GM12892 (cell line): ENCODE measurements at regions not wholly inside any gene's neighbourhood (a gene's known extent, or its start where the extent isn't known, plus 50 kb on each side); places are given as distances from the start of the nearest gene placed in this dataset.

Experiments
- DNase-seq: peaks from one replicate; pipeline ENCODE4 v3.0.0; 2011; ENCODE audit not compliant: insufficient read length
- FAIRE-seq: peaks from 2 replicates; lab custom pipeline; 2011; peaks lifted over from hg19 to GRCh38; lab: Jason Lieb, UNC
- POLR2A ChIP-seq: IDR thresholded peaks from 2 replicates; pipeline ENCODE4 v1.6.1; 2011; ENCODE audit warnings: low read depth, low read length, control low read depth
- POLR2AphosphoS5 ChIP-seq: IDR thresholded peaks from 2 replicates; pipeline ENCODE4 v1.6.1; 2011; ENCODE audit warnings: low read depth, low read length, control low read depth
- TAF1 ChIP-seq: IDR thresholded peaks from 2 replicates; pipeline ENCODE4 v1.6.1; 2011; ENCODE audit warnings: low read depth, mild to moderate bottlenecking, control low read depth, low read length, borderline replicate concordance

- FAIRE-seq (peak; percentile 86), DNase-seq (no peak)
- TF ChIP-seq POLR2AphosphoS5 (no peak), TAF1 (no peak)
These were observed 624.3 kb upstream of the FANCL start for GRCh38 chr2:58865436-58865835.

DNA sequence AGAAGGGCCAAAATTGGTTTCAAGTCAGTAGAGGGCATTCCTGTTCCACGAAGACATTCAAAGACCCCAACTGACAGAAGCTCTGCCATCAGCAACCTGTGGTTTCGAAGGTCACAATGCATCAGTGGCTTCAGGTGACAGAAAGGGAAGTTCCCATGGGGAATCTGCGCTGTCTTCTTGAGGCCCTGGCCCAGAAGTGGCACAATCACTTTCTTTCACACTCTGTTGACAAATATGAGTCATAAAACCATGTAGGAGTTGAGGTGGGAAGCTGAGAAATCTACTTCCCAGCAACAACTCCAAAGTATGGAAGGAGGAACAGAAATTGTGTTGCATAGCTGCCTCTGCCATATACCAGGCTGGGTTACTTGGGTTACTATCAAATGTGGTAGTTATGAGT lies 621.1 kb upstream of the FANCL start:
- FAIRE-seq (no peak), DNase-seq (no peak)
- TF ChIP-seq TAF1, result no peak
- no peak for TF ChIP-seq POLR2A
- TF ChIP-seq POLR2AphosphoS5, result no peak

GRCh38 chr2:58860586-58860985 lies 619.5 kb upstream of the FANCL start:
- FAIRE-seq (no peak), DNase-seq (no peak)

DNA sequence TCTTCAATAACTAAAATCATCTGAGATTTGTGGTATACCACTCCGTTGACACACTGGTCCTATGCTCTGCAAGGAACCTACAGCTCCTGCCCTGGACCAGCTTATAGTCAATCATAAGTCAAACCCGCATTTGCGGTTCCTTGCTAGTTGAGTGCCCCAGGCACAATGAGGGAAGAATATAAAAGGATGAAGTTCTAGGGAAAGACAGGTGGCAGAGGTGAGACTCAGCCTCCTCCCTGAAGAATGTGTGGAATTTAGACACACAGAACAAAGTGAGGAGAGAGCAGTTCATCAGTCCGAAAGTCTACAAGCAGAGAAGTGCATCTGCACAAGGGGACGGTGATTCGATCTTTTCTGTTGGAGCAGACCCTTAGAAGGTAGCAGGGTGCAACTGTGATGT lies 615.0 kb upstream of the FANCL start:
- TF ChIP-seq POLR2AphosphoS5, result no peak
- TF ChIP-seq POLR2A, result no peak
- TF ChIP-seq TAF1, result no peak
- DNase-seq (no peak), FAIRE-seq (no peak)

More at GRCh38 chr2:58860586-58860985, 619.5 kb upstream of the FANCL start:
- no peak for TF ChIP-seq POLR2AphosphoS5
- TF ChIP-seq POLR2A, result no peak
- no peak for TF ChIP-seq TAF1

DNA sequence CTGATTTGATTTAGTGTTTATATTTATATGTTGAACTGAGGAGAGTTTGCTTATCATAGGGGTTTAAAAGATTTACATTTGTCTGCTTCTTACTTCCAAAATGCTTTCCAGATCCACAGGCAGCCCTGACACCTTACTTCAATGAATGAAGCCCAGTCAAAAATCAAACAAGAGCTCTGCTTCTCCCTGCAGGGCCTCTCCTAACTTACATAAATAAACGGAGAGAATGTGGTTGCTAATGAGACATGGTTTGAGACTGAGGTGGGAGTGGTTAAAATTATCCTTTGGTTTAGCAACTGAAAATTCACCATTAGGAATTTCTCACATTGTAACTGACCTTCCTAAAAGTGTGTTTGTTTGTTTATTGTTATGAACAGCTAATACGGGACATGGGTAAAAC lies 612.3 kb upstream of the FANCL start:
- TF ChIP-seq POLR2A, result no peak
- TF ChIP-seq TAF1, result no peak
- TF ChIP-seq POLR2AphosphoS5, result no peak
- no peak for FAIRE-seq
- DNase-seq, result no peak

DNA sequence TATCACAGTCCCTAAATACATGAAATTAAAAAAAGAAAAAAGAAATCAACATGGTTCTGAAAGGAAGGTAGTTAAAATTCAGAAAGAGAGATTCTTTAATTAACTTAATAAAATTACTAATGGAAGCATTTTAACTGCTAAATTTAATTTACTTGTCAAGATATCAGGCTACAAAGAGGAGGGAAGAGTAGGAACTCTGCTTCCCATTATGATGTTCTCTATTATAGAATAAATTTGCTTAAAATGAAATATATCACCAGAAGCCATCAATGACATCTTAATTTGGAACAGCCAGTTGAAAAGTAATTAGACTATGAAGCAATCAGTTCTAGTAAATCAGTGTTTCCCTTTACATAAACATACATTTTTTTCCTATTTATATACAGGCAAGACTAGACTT lies 611.8 kb upstream of the FANCL start:
- TF ChIP-seq POLR2A (no peak), TAF1 (no peak), POLR2AphosphoS5 (no peak)
- DNase-seq (no peak), FAIRE-seq (no peak)

DNA sequence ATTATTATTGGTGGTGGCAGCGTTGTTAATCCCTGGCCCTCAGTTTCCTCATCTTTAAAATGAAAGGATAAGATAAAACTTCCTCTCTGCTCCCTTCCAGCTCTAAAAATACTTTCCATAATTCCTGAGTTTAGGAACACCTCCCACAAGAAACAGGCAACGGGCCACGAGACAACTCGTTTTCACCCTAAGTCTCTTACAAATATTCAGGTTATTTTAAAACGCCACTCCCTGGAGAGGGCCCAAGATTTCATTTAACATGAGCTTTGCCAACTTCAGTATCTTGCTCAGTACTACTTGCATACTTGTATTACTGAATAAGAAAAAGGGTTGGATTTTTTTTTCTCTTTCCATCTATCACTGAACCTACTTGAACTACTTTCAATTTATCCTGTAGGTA lies 611.1 kb upstream of the FANCL start:
- DNase-seq (no peak), FAIRE-seq (no peak)
- TF ChIP-seq POLR2AphosphoS5, result no peak
- TF ChIP-seq TAF1, result no peak
- no peak for TF ChIP-seq POLR2A

DNA sequence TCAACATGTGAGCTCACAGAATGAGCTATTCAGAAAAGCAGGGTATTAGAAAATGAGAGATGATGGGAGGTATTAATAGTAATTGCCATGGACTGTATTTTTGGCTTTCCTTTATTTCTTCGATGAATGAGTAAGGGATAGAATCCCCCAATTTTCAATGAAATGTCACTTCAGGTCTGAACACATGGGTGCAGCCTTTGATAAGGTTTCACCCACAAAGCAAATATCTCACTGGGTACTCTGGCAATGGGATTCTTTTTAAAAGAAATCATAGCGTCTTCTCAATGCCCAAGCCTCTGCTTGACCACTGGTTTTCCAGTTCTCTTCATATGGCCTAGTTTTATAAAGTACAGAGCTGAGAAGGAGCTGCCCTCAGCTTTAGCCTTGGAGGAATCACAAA lies 610.5 kb upstream of the FANCL start:
- DNase-seq (no peak), FAIRE-seq (no peak)
- TF ChIP-seq POLR2A (no peak), TAF1 (no peak), POLR2AphosphoS5 (no peak)

DNA sequence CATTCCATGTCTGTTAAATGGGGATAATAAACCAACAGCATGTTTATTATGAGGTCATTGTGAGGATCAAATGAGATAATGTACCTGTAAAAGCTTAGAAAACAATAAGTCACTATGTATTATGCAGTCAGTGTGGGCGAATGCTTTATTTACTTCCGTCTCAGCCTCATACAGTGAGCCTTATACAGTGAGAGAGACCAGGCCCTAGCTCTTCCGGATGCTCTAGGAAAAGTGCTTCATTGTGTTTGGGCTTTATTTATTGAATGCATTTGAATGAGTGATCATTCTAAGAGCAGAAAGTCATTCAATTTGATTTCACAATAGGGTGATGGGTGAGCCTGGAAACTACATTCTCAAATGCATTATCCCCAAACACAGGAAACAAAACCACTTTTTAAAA lies 603.9 kb upstream of the FANCL start:
- DNase-seq, result no peak
- TF ChIP-seq POLR2AphosphoS5, result no peak
- TF ChIP-seq TAF1, result no peak
- TF ChIP-seq POLR2A, result no peak
- FAIRE-seq, result no peak

GRCh38 chr2:58842501-58843155 lies 601.5 kb upstream of the FANCL start:
- DNase-seq, result no peak
- no peak for TF ChIP-seq TAF1
- no peak for TF ChIP-seq POLR2AphosphoS5
- TF ChIP-seq POLR2A, result no peak
- no peak for FAIRE-seq

- FAIRE-seq (no peak), DNase-seq (no peak)
These were observed 593.3 kb upstream of the FANCL start for GRCh38 chr2:58834404-58834803.

GRCh38 chr2:58826795-58827194 lies 585.7 kb upstream of the FANCL start:
- TF ChIP-seq POLR2A (no peak), POLR2AphosphoS5 (no peak), TAF1 (no peak)
- DNase-seq (no peak), FAIRE-seq (no peak)

More at GRCh38 chr2:58834404-58834803, 593.3 kb upstream of the FANCL start:
- TF ChIP-seq TAF1 (no peak), POLR2A (no peak), POLR2AphosphoS5 (no peak)

- DNase-seq (no peak), FAIRE-seq (no peak)
- TF ChIP-seq POLR2A (no peak), POLR2AphosphoS5 (no peak), TAF1 (no peak)
These were observed 571.7 kb upstream of the FANCL start for GRCh38 chr2:58812771-58813344.
